GM06990 (cell line): ENCODE measurements at regions not wholly inside any gene's neighbourhood (a gene's known extent, or its start where the extent isn't known, plus 50 kb on each side); places are given as distances from the start of the nearest gene placed in this dataset.

ENCODE experiments used
- DNase-seq: peaks from one replicate; pipeline ENCODE4 v3.0.0-alpha.2; 2011; ENCODE audit not compliant: insufficient read length; ENCODE audit errors: extremely low read depth
- H3K27me3 ChIP-seq: replicated peaks from 2 replicates; pipeline ENCODE4 v1.6.0; 2011; ENCODE audit warnings: low read length; ENCODE audit not compliant: control insufficient read depth, insufficient read depth
- H3K36me3 ChIP-seq: 2 replicates; pipeline ENCODE4 v1.5.1; 2011; ENCODE audit warnings: low read length; ENCODE audit not compliant: control insufficient read depth, insufficient read depth
- H3K4me3 ChIP-seq: replicated peaks from 2 replicates; pipeline ENCODE4 v1.5.1; 2011; ENCODE audit warnings: low read depth, mild to moderate bottlenecking, control low read depth, low read length
- CTCF ChIP-seq: IDR thresholded peaks from 2 replicates; pipeline ENCODE4 v1.5.1; 2011; ENCODE audit warnings: low read length, control low read depth, mild to moderate bottlenecking, inconsistent platforms; ENCODE audit not compliant: insufficient read depth, poor library complexity, severe bottlenecking

DNA sequence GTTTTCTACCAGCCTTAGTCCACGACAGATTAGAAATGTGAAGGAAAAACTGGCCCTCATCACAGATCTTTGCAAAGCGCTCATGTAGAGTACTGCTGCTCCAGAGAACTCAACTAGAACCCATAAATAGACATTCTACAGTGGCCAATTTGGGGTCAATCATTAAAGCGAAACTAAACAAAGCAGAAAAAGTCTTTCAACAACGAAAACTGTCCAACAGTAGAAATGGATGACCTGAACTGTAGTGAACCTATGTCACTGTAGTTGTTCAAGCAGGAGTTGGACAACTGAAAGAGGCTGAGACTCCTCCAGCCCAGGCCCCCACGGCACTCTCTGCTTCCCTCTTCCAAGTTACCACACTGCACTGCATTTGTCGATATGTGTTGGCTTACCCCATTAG, 472.6 kb downstream of the BCAT1 start:
- no peaks in the 10 kb centered on the region for H3K36me3 ChIP-seq
- H3K4me3 ChIP-seq: no peak overlapping the region
- DNase-seq: no peak
- TF ChIP-seq CTCF: no peak
- H3K27me3 ChIP-seq: no peaks in the 10 kb centered on the region

- no peak for DNase-seq
- no peaks in the 10 kb centered on the region for H3K27me3 ChIP-seq
Observed at GRCh38 chr12:24475337-24475736, 473.6 kb downstream of the BCAT1 start.

DNA sequence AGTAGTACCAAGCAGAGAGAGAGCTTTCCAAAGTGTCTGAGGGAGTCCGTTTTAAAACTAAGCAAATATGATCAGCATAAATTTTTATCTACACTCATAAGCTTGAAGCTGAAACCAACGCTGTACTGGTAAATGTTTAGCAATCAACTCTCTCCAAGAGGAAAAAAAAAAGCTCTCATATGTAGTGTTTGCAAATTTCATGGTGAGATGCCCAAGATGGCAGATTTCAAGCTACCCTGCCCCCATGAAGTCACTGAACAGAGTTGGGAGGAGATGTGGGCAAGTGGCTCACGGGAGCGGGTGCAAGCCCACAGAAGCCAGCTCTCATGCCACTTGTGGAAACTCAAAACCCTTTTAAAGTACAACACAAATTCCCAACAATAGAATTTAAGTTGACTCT, 475.8 kb downstream of the BCAT1 start:
- no peak overlapping the region for H3K4me3 ChIP-seq
- TF ChIP-seq CTCF: no peak
- DNase-seq: no peak

More at GRCh38 chr12:24475337-24475736, 473.6 kb downstream of the BCAT1 start:
- no peaks in the 10 kb centered on the region for H3K36me3 ChIP-seq
- TF ChIP-seq CTCF: no peak
- H3K4me3 ChIP-seq: no peak overlapping the region

GRCh38 chr12:24470050-24470449, 478.9 kb downstream of the BCAT1 start:
- no peak overlapping the region for H3K4me3 ChIP-seq
- TF ChIP-seq CTCF: no peak
- no peaks in the 10 kb centered on the region for H3K27me3 ChIP-seq
- no peaks in the 10 kb centered on the region for H3K36me3 ChIP-seq
- no peak for DNase-seq

More for the DNA sequence above, 475.8 kb downstream of the BCAT1 start:
- Histone ChIP-seq H3K27me3 (no peaks in the 10 kb centered on the region), H3K36me3 (no peaks in the 10 kb centered on the region)

GRCh38 chr12:24469089-24469488, 479.8 kb downstream of the BCAT1 start:
- no peak for DNase-seq
- H3K27me3 ChIP-seq: no peaks in the 10 kb centered on the region
- TF ChIP-seq CTCF: no peak
- no peak overlapping the region for H3K4me3 ChIP-seq
- no peaks in the 10 kb centered on the region for H3K36me3 ChIP-seq

- TF ChIP-seq CTCF: no peak
- H3K4me3 ChIP-seq: no peak overlapping the region
- no peaks in the 10 kb centered on the region for H3K36me3 ChIP-seq
- no peak for DNase-seq
- H3K27me3 ChIP-seq: no peaks in the 10 kb centered on the region
Observed at GRCh38 chr12:24467226-24467625, 481.7 kb downstream of the BCAT1 start.
